Chondrocyte (in vitro differentiated cells): ENCODE measurements at regions not wholly inside any gene's neighbourhood (a gene's known extent, or its start where the extent isn't known, plus 50 kb on each side); places are given as distances from the start of the nearest gene placed in this dataset.

Experiments used
- DNase-seq: peaks from one replicate; pipeline ENCODE4 v3.0.0; 2021; ENCODE audit warnings: mixed read lengths, low spot score
- H3K27ac Mint-ChIP-seq: one replicate; pipeline ENCODE4 v1.8.0; 2021; ENCODE audit warnings: mild to moderate bottlenecking, moderate library complexity, mixed read lengths; ENCODE audit not compliant: unreplicated experiment
- H3K27me3 Mint-ChIP-seq: 2 replicates; pipeline ENCODE4 v1.8.0; 2021; ENCODE audit warnings: low read depth, mixed read lengths
- H3K36me3 Mint-ChIP-seq: 2 replicates; pipeline ENCODE4 v1.8.0; 2021; ENCODE audit warnings: low read depth, mixed read lengths
- H3K4me1 Mint-ChIP-seq: 2 replicates; pipeline ENCODE4 v1.8.0; 2021; ENCODE audit warnings: low read depth, mild to moderate bottlenecking, mixed read lengths
- H3K4me3 Mint-ChIP-seq: one replicate; pipeline ENCODE4 v1.8.0; 2021; ENCODE audit warnings: mild to moderate bottlenecking, moderate library complexity, mixed read lengths; ENCODE audit not compliant: unreplicated experiment
- H3K9me3 Mint-ChIP-seq: 2 replicates; pipeline ENCODE4 v1.8.0; 2021; ENCODE audit warnings: low read depth, mixed read lengths
- TF ChIP-seq, protein P1 (sequence below): fragments of 200-600 bp; sonication (generic); IDR thresholded peaks from 2 replicates; pipeline ENCODE4 v1.5.0; 2021; ENCODE audit warnings: antibody characterized with exemption, mild to moderate bottlenecking, moderate library complexity

DNA sequence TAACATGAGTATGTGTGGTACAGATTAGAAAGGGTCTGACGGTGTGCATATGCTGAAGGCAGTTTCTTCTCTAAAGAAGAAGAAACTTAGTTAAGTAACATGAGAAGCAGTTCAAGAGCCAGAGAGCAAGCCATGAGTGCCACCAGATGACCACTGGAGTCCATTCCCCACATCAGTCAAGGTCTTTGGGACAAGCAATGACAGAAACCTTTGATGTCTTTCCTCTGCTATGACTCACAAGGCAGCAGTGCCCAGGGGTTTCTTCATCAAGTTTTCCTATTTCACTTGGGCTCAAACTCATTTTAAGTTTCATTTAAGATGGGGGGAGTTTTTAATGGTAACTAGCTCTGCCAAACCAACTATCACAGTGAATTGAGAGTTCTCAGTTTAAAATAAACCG is 303.8 kb upstream of the TBX18 start:
- TF ChIP-seq, protein P1, sequence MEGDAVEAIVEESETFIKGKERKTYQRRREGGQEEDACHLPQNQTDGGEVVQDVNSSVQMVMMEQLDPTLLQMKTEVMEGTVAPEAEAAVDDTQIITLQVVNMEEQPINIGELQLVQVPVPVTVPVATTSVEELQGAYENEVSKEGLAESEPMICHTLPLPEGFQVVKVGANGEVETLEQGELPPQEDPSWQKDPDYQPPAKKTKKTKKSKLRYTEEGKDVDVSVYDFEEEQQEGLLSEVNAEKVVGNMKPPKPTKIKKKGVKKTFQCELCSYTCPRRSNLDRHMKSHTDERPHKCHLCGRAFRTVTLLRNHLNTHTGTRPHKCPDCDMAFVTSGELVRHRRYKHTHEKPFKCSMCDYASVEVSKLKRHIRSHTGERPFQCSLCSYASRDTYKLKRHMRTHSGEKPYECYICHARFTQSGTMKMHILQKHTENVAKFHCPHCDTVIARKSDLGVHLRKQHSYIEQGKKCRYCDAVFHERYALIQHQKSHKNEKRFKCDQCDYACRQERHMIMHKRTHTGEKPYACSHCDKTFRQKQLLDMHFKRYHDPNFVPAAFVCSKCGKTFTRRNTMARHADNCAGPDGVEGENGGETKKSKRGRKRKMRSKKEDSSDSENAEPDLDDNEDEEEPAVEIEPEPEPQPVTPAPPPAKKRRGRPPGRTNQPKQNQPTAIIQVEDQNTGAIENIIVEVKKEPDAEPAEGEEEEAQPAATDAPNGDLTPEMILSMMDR = no peak
- Mint-ChIP-seq H3K4me1 (no peaks in the 10 kb centered on the region), H3K27me3 (peaks cover 4% of the 10 kb centered on the region), H3K4me3 (no peak overlapping the region), H3K27ac (no peak overlapping the region), H3K9me3 (peaks cover 2% of the 10 kb centered on the region), H3K36me3 (no peaks in the 10 kb centered on the region)
- no peak for DNase-seq

DNA sequence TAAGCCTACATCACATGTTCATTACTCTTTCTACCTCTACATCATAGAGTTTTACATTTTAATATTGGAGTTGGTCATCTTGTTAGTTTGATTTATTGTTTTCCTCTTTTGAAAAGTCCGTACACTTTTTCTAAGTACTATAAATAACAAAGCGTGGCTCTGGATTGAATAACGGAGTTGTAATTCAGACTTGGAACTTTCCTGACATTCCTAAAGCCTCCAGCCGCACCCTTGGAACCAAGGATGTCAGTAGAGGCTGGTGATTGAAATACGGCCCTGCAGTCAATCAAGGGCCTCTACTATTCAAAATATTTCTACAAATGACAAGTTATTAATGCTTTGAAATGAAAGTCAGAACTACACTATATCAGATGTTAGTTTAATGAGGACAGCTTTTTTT is 301.9 kb upstream of the TBX18 start:
- Mint-ChIP-seq H3K4me3 (no peak overlapping the region), H3K4me1 (no peaks in the 10 kb centered on the region), H3K9me3 (peaks cover 2% of the 10 kb centered on the region), H3K27ac (no peak overlapping the region), H3K27me3 (peaks cover 6% of the 10 kb centered on the region), H3K36me3 (no peaks in the 10 kb centered on the region)
- DNase-seq = no peak
- TF ChIP-seq, protein P1 = no peak

DNA sequence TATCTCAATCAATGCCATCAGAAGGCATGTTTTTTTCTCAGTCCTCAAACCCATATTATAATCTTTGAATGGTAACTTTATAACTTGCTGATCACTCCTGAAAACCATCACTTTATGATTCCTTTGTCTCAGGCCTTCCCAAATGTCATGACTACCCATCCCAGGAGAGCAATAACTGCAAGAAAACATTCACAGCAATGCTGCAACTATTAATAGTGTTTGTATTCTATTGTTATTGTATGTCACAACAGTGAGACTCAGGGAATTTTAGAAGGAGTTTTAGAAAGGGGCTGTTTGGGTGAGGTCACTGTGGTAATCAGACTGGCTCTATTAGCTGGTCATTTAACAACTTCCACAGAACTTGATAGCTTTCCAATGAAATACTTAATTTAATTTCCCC is 301.4 kb upstream of the TBX18 start:
- TF ChIP-seq, protein P1 = no peak
- Mint-ChIP-seq H3K36me3 (no peaks in the 10 kb centered on the region), H3K4me1 (no peaks in the 10 kb centered on the region), H3K27ac (no peak overlapping the region), H3K4me3 (no peak overlapping the region), H3K27me3 (peaks cover 6% of the 10 kb centered on the region), H3K9me3 (peaks cover 2% of the 10 kb centered on the region)
- no peak for DNase-seq

DNA sequence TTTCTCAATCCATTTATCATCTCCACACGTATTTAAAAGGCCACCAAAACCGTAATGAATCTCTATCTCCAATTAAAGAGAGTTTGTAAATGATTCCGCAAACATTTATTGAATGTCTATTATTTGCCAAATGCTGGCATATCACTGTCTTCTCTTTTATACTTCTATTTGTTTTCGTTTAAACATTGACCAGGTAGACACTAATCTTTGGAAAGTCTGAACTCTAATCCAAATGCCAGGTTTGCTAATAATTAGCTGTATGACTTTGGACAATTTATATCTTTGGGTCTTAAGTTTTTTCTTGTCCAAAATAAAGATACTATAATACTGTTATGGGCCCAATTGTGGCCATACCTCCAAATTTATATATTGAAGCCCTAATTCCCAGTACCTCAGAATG is 299.2 kb upstream of the TBX18 start:
- Mint-ChIP-seq H3K9me3 (no peaks in the 10 kb centered on the region), H3K4me3 (no peak overlapping the region), H3K36me3 (no peaks in the 10 kb centered on the region), H3K4me1 (no peaks in the 10 kb centered on the region), H3K27me3 (peaks cover 6% of the 10 kb centered on the region), H3K27ac (no peak overlapping the region)
- DNase-seq = no peak
- TF ChIP-seq, protein P1 = no peak

DNA sequence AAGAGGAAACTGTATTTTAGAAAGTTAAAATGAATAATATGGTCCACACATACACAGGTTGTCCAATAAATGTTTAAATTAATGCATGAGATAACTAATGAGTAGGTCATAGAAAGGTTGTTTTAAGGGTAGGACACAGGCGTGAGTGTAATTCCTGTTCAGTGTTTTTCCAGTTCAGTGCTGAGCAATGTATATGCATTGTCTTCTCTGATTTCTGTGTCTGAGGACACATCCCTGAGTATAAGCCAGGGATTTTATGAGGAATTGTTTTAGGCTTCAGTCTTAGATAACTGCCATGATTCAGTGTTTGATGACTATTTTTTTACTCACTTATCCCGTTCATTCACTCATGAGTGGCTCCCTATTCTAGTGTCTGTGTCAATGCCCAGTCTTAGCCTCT is 298.5 kb upstream of the TBX18 start:
- no peaks in the 10 kb centered on the region for H3K36me3 Mint-ChIP-seq
- no peaks in the 10 kb centered on the region for H3K9me3 Mint-ChIP-seq
- no peak overlapping the region for H3K27ac Mint-ChIP-seq
- H3K4me1 Mint-ChIP-seq = no peaks in the 10 kb centered on the region
- TF ChIP-seq, protein P1 = no peak
- H3K27me3 Mint-ChIP-seq = peaks cover 2% of the 10 kb centered on the region
- H3K4me3 Mint-ChIP-seq = no peak overlapping the region
- DNase-seq = no peak
